WTC11 (cell line): ENCODE measurements at regions not wholly inside any gene's neighbourhood (a gene's known extent, or its start where the extent isn't known, plus 50 kb on each side); places are given as distances from the start of the nearest gene placed in this dataset.

ENCODE experiments used
- ATAC-seq: fragments of 200-7000 bp; cut with Tn5 transposase; 2 replicates; pipeline ENCODE4 v1.10.0; 2021; ENCODE audit warnings: mild to moderate bottlenecking, moderate library complexity
- CTCF ChIA-PET: fragments of 300-600 bp; sonication (Branson Sonifier 250); formaldehyde crosslinking; loops from one replicate; lab custom pipeline; 2021; ENCODE audit warnings: antibody characterized with exemption; lab: Charles Lee
- POLR2A ChIA-PET: fragments of 350-600 bp; sonication (Branson Sonifier 250); formaldehyde crosslinking; loops from one replicate; lab custom pipeline; 2021; ENCODE audit warnings: antibody characterized with exemption; lab: Charles Lee
- DNase-seq: peaks from one replicate; pipeline ENCODE4 v3.0.0; 2021; ENCODE audit warnings: low spot score
- H3K27ac Mint-ChIP-seq: 2 replicates; pipeline ENCODE4 v1.8.0; 2021; ENCODE audit warnings: mixed read lengths
- H3K27me3 Mint-ChIP-seq: 2 replicates; pipeline ENCODE4 v1.8.0; 2021; ENCODE audit warnings: low read depth, mild to moderate bottlenecking, moderate library complexity, mixed read lengths
- H3K36me3 Mint-ChIP-seq: 2 replicates; pipeline ENCODE4 v1.8.0; 2021; ENCODE audit warnings: mixed read lengths
- H3K4me1 Mint-ChIP-seq: 2 replicates; pipeline ENCODE4 v1.8.0; 2022; ENCODE audit warnings: mixed read lengths
- H3K4me3 Mint-ChIP-seq: 2 replicates; pipeline ENCODE4 v1.8.0; 2021; ENCODE audit warnings: mild to moderate bottlenecking, moderate library complexity, mixed read lengths
- H3K9me3 Mint-ChIP-seq: 2 replicates; pipeline ENCODE4 v1.8.0; 2021; ENCODE audit warnings: mixed read lengths
- ATF1 ChIP-seq: sonication (generic); formaldehyde crosslinking; IDR thresholded peaks from 2 replicates; pipeline ENCODE4 v1.8.1; 2023; ENCODE audit warnings: mild to moderate bottlenecking, moderate library complexity, missing genetic modification reagents
- ATF6 ChIP-seq: sonication (generic); formaldehyde crosslinking; IDR thresholded peaks from 2 replicates; pipeline ENCODE4 v1.8.1; 2023; ENCODE audit warnings: mild to moderate bottlenecking, missing genetic modification reagents
- CREB1 ChIP-seq: sonication (generic); formaldehyde crosslinking; IDR thresholded peaks from 2 replicates; pipeline ENCODE4 v1.8.0; 2023; ENCODE audit warnings: mild to moderate bottlenecking, missing genetic modification reagents
- EMX1 ChIP-seq: fragments of 250-450 bp; sonication (Bioruptor Pico); IDR thresholded peaks from 2 replicates; pipeline ENCODE4 v1.8.0; 2021; ENCODE audit warnings: mild to moderate bottlenecking
- ESRRA ChIP-seq: sonication (generic); formaldehyde crosslinking; IDR thresholded peaks from 2 replicates; pipeline ENCODE4 v1.8.1; 2022; ENCODE audit warnings: mild to moderate bottlenecking, missing genetic modification reagents, borderline replicate concordance
- ETV6 ChIP-seq: sonication (generic); formaldehyde crosslinking; IDR thresholded peaks from 2 replicates; pipeline ENCODE4 v1.8.1; 2022; ENCODE audit warnings: mild to moderate bottlenecking, missing genetic modification reagents
- FOXJ3 ChIP-seq: sonication (generic); formaldehyde crosslinking; IDR thresholded peaks from 2 replicates; pipeline ENCODE4 v1.9.0; 2021; ENCODE audit warnings: missing genetic modification reagents, mild to moderate bottlenecking, borderline replicate concordance
- FOXP1 ChIP-seq: sonication (generic); formaldehyde crosslinking; IDR thresholded peaks from 2 replicates; pipeline ENCODE4 v1.8.0; 2022; ENCODE audit warnings: missing genetic modification reagents, mild to moderate bottlenecking, moderate library complexity, borderline replicate concordance
- GABPB1 ChIP-seq: sonication (generic); formaldehyde crosslinking; IDR thresholded peaks from 2 replicates; pipeline ENCODE4 v1.8.1; 2023; ENCODE audit warnings: mild to moderate bottlenecking, missing genetic modification reagents
- GTF2I ChIP-seq: fragments of 250-450 bp; sonication (Bioruptor Pico); conservative IDR thresholded peaks from 2 replicates; pipeline ENCODE4 v1.4.0; 2021; ENCODE audit warnings: mild to moderate bottlenecking
- JAZF1 ChIP-seq: fragments of 250-450 bp; sonication (Bioruptor Pico); IDR thresholded peaks from 2 replicates; pipeline ENCODE4 v1.9.0; 2021; ENCODE audit warnings: moderate library complexity, mild to moderate bottlenecking, inconsistent platforms
- JUN ChIP-seq: sonication (generic); formaldehyde crosslinking; IDR thresholded peaks from 2 replicates; pipeline ENCODE4 v1.8.0; 2023; ENCODE audit warnings: mild to moderate bottlenecking, missing genetic modification reagents
- KAT7 ChIP-seq: sonication (generic); formaldehyde crosslinking; IDR thresholded peaks from 2 replicates; pipeline ENCODE4 v1.8.1; 2023; ENCODE audit warnings: missing genetic modification reagents, mild to moderate bottlenecking, borderline replicate concordance
- NR2C2 ChIP-seq: sonication (generic); formaldehyde crosslinking; IDR thresholded peaks from 2 replicates; pipeline ENCODE4 v1.8.0; 2022; ENCODE audit warnings: mild to moderate bottlenecking, missing genetic modification reagents
- OVOL2 ChIP-seq: fragments of 250-450 bp; sonication (Bioruptor Pico); IDR thresholded peaks from 2 replicates; pipeline ENCODE4 v1.9.0; 2021; ENCODE audit warnings: mild to moderate bottlenecking, borderline replicate concordance
- SMAD3 ChIP-seq: sonication (generic); formaldehyde crosslinking; IDR thresholded peaks from 2 replicates; pipeline ENCODE4 v1.8.0; 2022; ENCODE audit warnings: missing genetic modification reagents, mild to moderate bottlenecking, borderline replicate concordance
- SMAD4 ChIP-seq: sonication (generic); formaldehyde crosslinking; IDR thresholded peaks from 2 replicates; pipeline ENCODE4 v1.8.0; 2022; ENCODE audit warnings: mild to moderate bottlenecking, missing genetic modification reagents
- TP53 ChIP-seq: sonication (generic); formaldehyde crosslinking; IDR thresholded peaks from 2 replicates; pipeline ENCODE4 v1.8.1; 2023; ENCODE audit warnings: mild to moderate bottlenecking, missing genetic modification reagents
- USF1 ChIP-seq: sonication (generic); formaldehyde crosslinking; IDR thresholded peaks from 2 replicates; pipeline ENCODE4 v1.8.0; 2022; ENCODE audit warnings: mild to moderate bottlenecking, missing genetic modification reagents
- ZNF121 ChIP-seq: sonication (generic); formaldehyde crosslinking; IDR thresholded peaks from 2 replicates; pipeline ENCODE4 v1.8.0; 2023; ENCODE audit warnings: missing genetic modification reagents
- ZNF138 ChIP-seq: sonication (generic); formaldehyde crosslinking; conservative IDR thresholded peaks from 2 replicates; pipeline ENCODE4 v1.8.1; 2022; ENCODE audit warnings: mild to moderate bottlenecking, moderate library complexity, missing genetic modification reagents
- ZNF263 ChIP-seq: sonication (generic); formaldehyde crosslinking; IDR thresholded peaks from 2 replicates; pipeline ENCODE4 v1.8.1; 2022; ENCODE audit warnings: low read depth, mild to moderate bottlenecking, moderate library complexity, missing genetic modification reagents
- ZNF317 ChIP-seq: sonication (generic); formaldehyde crosslinking; IDR thresholded peaks from 2 replicates; pipeline ENCODE4 v1.8.1; 2023; ENCODE audit warnings: low read depth, mild to moderate bottlenecking, moderate library complexity, missing genetic modification reagents, borderline replicate concordance
- ZNF423 ChIP-seq: fragments of 250-450 bp; sonication (Bioruptor Pico); IDR thresholded peaks from 2 replicates; pipeline ENCODE4 v2.1.2; 2022; ENCODE audit warnings: mild to moderate bottlenecking, moderate library complexity
- TF ChIP-seq, protein P1 (sequence below): fragments of 250-450 bp; sonication (Bioruptor Pico); conservative IDR thresholded peaks from 2 replicates; pipeline ENCODE4 v1.9.0; 2021; ENCODE audit warnings: mild to moderate bottlenecking
- TF ChIP-seq, protein P2 (sequence below): sonication (generic); formaldehyde crosslinking; IDR thresholded peaks from 2 replicates; pipeline ENCODE4 v1.8.1; 2022; ENCODE audit warnings: low read depth, missing genetic modification reagents, borderline replicate concordance

- no peak overlapping the region for H3K4me3 Mint-ChIP-seq
- no peaks in the 10 kb centered on the region for H3K27me3 Mint-ChIP-seq
- H3K9me3 Mint-ChIP-seq, result no peaks in the 10 kb centered on the region; the same call in 1 of the 2 replicates
- H3K4me1 Mint-ChIP-seq, result no peaks in the 10 kb centered on the region
- no peak for DNase-seq
- TF ChIP-seq TP53 (CRISPR knock-in tag) (no peak), FOXJ3 (CRISPR knock-in tag) (no peak), SMAD4 (CRISPR knock-in tag) (no peak), KAT7 (CRISPR knock-in tag) (no peak), CREB1 (CRISPR knock-in tag) (no peak), EMX1 (no peak), ZNF423 (CRISPR knock-in tag) (no peak)
- ChIA-PET POLR2A (no interaction called here), CTCF (no interaction called here)
- no peak for ATAC-seq
- no peak overlapping the region for H3K27ac Mint-ChIP-seq
- no peaks in the 10 kb centered on the region for H3K36me3 Mint-ChIP-seq
These were observed 1145.4 kb downstream of the STIM2 start for GRCh38 chr4:28006021-28006420.

DNA sequence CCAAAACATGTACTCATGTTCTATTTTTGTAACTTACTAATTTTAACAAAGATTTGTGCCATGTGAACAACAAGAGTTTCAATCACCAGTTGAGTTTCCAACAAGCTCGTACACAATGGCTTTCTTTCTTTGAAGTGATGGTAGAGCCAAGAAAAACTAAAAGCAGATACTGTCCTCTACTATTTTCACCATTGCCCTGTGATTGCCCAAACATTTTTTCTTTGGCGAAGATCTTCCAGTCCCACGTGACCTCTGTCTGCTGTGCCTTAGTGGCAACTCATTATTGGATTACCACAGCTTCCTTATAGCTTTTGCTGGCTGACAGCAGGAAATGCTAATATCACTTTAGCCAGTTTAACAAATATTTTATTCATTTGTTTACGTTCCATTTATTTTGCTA, 1147.1 kb downstream of the STIM2 start:
- no peaks in the 10 kb centered on the region for H3K27me3 Mint-ChIP-seq
- ChIA-PET CTCF (no interaction called here), POLR2A (no interaction called here)
- H3K27ac Mint-ChIP-seq, result no peak overlapping the region
- no peaks in the 10 kb centered on the region for H3K36me3 Mint-ChIP-seq
- no peak overlapping the region for H3K4me3 Mint-ChIP-seq
- DNase-seq (no peak), ATAC-seq (no peak)
- H3K4me1 Mint-ChIP-seq, result no peaks in the 10 kb centered on the region
- TF ChIP-seq FOXJ3 (CRISPR knock-in tag), result no peak
- TF ChIP-seq SMAD3 (CRISPR knock-in tag), result no peak
- TF ChIP-seq CREB1 (CRISPR knock-in tag), result no peak
- no peak for TF ChIP-seq GABPB1 (CRISPR knock-in tag)
- no peak for TF ChIP-seq ESRRA (CRISPR knock-in tag)
- no peak for TF ChIP-seq FOXP1 (CRISPR knock-in tag)
- no peak for TF ChIP-seq ETV6 (CRISPR knock-in tag)
- no peak for TF ChIP-seq OVOL2 (CRISPR knock-in tag)
- TF ChIP-seq USF1, result no peak
- no peak for TF ChIP-seq GTF2I
- TF ChIP-seq, protein P1, sequence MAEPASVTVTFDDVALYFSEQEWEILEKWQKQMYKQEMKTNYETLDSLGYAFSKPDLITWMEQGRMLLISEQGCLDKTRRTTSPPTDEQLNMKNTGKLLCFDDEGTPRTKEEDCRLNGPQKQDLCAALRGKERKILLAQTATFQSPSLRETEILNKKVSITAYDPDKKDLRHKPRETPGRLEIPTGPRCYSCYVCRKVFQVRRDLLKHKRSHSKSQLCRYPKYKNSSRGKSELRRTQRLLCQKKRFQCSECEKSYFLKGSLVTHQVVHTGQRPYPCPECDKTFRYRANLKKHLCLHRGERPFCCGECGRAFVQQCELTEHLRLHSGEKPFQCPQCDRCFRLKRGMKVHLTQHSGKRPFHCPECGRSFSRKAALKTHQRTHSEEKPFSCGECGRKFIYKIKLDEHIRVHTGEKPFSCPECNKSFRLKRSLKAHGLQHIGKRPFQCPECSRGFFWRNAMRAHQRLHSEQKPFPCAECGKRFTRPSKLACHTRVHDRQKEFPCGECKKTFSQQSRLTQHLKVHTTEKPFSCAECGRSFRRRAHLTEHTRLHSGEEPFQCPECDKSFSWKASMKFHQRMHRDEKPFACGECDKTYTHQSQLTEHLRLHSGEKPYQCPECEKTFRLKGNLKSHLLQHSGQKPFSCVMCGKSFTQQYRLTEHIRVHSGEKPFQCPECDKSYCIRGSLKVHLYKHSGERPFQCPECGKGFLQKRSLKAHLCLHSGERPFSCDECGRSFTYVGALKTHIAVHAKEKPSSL (CRISPR knock-in tag), result no peak
- no peak for TF ChIP-seq ZNF263 (CRISPR knock-in tag)
- no peak for TF ChIP-seq ZNF423 (CRISPR knock-in tag)
- TF ChIP-seq ATF6 (CRISPR knock-in tag), result no peak
- TF ChIP-seq ATF1 (CRISPR knock-in tag), result no peak
- H3K9me3 Mint-ChIP-seq, result peaks cover 4% of the 10 kb centered on the region

DNA sequence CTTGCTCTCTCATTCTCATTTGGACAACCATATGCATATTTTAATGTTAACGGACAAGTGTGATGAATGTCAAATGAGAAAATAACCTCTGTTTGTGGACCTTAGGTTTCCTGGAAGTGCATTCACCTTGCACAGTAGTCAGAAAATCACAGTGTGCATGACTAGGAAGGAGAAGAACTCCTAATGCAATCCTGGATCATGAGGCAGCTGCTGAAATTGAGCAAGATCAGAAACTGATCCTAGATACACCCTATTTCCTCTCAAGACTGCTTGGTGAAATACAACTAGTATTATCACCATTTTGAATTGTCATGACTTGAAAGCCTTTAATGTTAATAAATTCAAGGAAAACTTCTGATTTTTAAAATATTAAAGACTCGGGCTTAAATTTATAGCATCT, 1148.9 kb downstream of the STIM2 start:
- H3K27me3 Mint-ChIP-seq, result no peaks in the 10 kb centered on the region
- DNase-seq (no peak), ATAC-seq (no peak)
- H3K36me3 Mint-ChIP-seq, result peaks cover 3% of the 10 kb centered on the region; the same call in 1 of the 2 replicates
- ChIA-PET POLR2A (no interaction called here), CTCF (no interaction called here)
- H3K9me3 Mint-ChIP-seq, result peaks cover 15% of the 10 kb centered on the region
- H3K4me1 Mint-ChIP-seq, result no peaks in the 10 kb centered on the region
- no peak overlapping the region for H3K4me3 Mint-ChIP-seq
- no peak overlapping the region for H3K27ac Mint-ChIP-seq
- TF ChIP-seq JAZF1 (CRISPR knock-in tag) (no peak), JUN (CRISPR knock-in tag) (no peak), ZNF138 (CRISPR knock-in tag) (no peak), ATF6 (CRISPR knock-in tag) (no peak), ZNF121 (CRISPR knock-in tag) (no peak), ZNF263 (CRISPR knock-in tag) (no peak), ZNF317 (CRISPR knock-in tag) (no peak), NR2C2 (CRISPR knock-in tag) (no peak)
- TF ChIP-seq, protein P2, sequence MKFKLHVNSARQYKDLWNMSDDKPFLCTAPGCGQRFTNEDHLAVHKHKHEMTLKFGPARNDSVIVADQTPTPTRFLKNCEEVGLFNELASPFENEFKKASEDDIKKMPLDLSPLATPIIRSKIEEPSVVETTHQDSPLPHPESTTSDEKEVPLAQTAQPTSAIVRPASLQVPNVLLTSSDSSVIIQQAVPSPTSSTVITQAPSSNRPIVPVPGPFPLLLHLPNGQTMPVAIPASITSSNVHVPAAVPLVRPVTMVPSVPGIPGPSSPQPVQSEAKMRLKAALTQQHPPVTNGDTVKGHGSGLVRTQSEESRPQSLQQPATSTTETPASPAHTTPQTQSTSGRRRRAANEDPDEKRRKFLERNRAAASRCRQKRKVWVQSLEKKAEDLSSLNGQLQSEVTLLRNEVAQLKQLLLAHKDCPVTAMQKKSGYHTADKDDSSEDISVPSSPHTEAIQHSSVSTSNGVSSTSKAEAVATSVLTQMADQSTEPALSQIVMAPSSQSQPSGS (CRISPR knock-in tag), result no peak
